GM23338 (cell line): ENCODE measurements at regions not wholly inside any gene's neighbourhood (a gene's known extent, or its start where the extent isn't known, plus 50 kb on each side); places are given as distances from the start of the nearest gene placed in this dataset.

Source experiments
- ATAC-seq: fragments of 200-7000 bp; cut with Tn5 transposase; 3 replicates; pipeline ENCODE4 v1.9.1; 2020
- DNase-seq: peaks from one replicate; pipeline ENCODE4 v3.0.0-alpha.2; 2015; ENCODE audit warnings: low spot score
- H2AFZ ChIP-seq: fragments of 200-600 bp; sonication (generic); 2 replicates; pipeline ENCODE4 v1.8.0; 2016; ENCODE audit warnings: antibody characterized with exemption, mild to moderate bottlenecking, moderate library complexity
- H3F3A ChIP-seq: fragments of 200-600 bp; sonication (generic); replicated peaks from 2 replicates; pipeline ENCODE4 v1.8.0; 2017; ENCODE audit warnings: antibody characterized with exemption, mixed run types, low read depth
- H3K27ac ChIP-seq: fragments of 200-600 bp; sonication (generic); 2 replicates; pipeline ENCODE4 v1.6.1; 2016; ENCODE audit warnings: low read depth
- H3K27me3 ChIP-seq: fragments of 200-600 bp; sonication (generic); 2 replicates; pipeline ENCODE4 v1.8.0; 2016; ENCODE audit warnings: mild to moderate bottlenecking, mixed run types, moderate library complexity; ENCODE audit not compliant: insufficient read depth
- H3K36me3 ChIP-seq: fragments of 200-600 bp; sonication (generic); 2 replicates; pipeline ENCODE4 v1.8.0; 2016; ENCODE audit warnings: mild to moderate bottlenecking; ENCODE audit not compliant: insufficient read depth
- H3K4me1 ChIP-seq: fragments of 200-600 bp; sonication (generic); 2 replicates; pipeline ENCODE4 v1.8.0; 2016; ENCODE audit warnings: mild to moderate bottlenecking, moderate library complexity; ENCODE audit not compliant: insufficient read depth
- H3K4me2 ChIP-seq: fragments of 200-600 bp; sonication (generic); 2 replicates; pipeline ENCODE4 v1.7.1; 2017; ENCODE audit warnings: mixed run types
- H3K4me3 ChIP-seq: fragments of 200-600 bp; sonication (generic); 2 replicates; pipeline ENCODE4 v1.6.1; 2016; ENCODE audit warnings: mixed run types
- H3K79me2 ChIP-seq: fragments of 200-600 bp; sonication (generic); replicated peaks from 2 replicates; pipeline ENCODE4 v1.8.0; 2017; ENCODE audit warnings: mild to moderate bottlenecking; ENCODE audit not compliant: insufficient read depth
- H3K9me2 ChIP-seq: fragments of 200-600 bp; sonication (generic); 2 replicates; pipeline ENCODE4 v1.8.0; 2017; ENCODE audit not compliant: insufficient read depth
- H4K20me1 ChIP-seq: fragments of 200-600 bp; sonication (generic); replicated peaks from 2 replicates; pipeline ENCODE4 v1.8.0; 2017; ENCODE audit warnings: mild to moderate bottlenecking; ENCODE audit not compliant: insufficient read depth
- H3K27ac Mint-ChIP-seq: 2 replicates; pipeline ENCODE4 v1.8.0; 2020; ENCODE audit warnings: inconsistent platforms, mild to moderate bottlenecking, moderate library complexity, mixed read lengths
- H3K27me3 Mint-ChIP-seq: 3 replicates; pipeline ENCODE4 v1.8.0; 2022; ENCODE audit warnings: low read depth, mild to moderate bottlenecking, moderate library complexity, mixed read lengths, inconsistent platforms; ENCODE audit not compliant: insufficient read depth, poor library complexity
- H3K36me3 Mint-ChIP-seq: 3 replicates; pipeline ENCODE4 v1.8.0; 2021; ENCODE audit warnings: low read depth, mild to moderate bottlenecking, inconsistent platforms, moderate library complexity, mixed read lengths
- H3K4me1 Mint-ChIP-seq: 3 replicates; pipeline ENCODE4 v1.8.0; 2020; ENCODE audit warnings: mild to moderate bottlenecking, inconsistent platforms, mixed read lengths
- H3K4me3 Mint-ChIP-seq: 3 replicates; pipeline ENCODE4 v1.8.0; 2021; ENCODE audit warnings: moderate library complexity, mild to moderate bottlenecking, inconsistent platforms, mixed read lengths
- H3K9me3 Mint-ChIP-seq: 3 replicates; pipeline ENCODE4 v1.8.0; 2020; ENCODE audit warnings: moderate library complexity, mild to moderate bottlenecking, inconsistent platforms, mixed read lengths
- JUNB ChIP-seq: IDR thresholded peaks from one replicate; pipeline ENCODE4 v1.6.1; 2016; ENCODE audit warnings: antibody characterized with exemption; ENCODE audit not compliant: unreplicated experiment
- NANOG ChIP-seq: IDR thresholded peaks from 2 replicates; pipeline ENCODE4 v1.6.1; 2016; ENCODE audit warnings: antibody characterized with exemption, borderline replicate concordance
- POLR2AphosphoS5 ChIP-seq: IDR thresholded peaks from 2 replicates; pipeline ENCODE4 v1.6.1; 2016; ENCODE audit warnings: antibody characterized with exemption, low read depth
- ZNF114 ChIP-seq: fragments of 250-450 bp; sonication (Bioruptor Pico); IDR thresholded peaks from 2 replicates; pipeline ENCODE4 v1.5.0; 2020; ENCODE audit warnings: mild to moderate bottlenecking, moderate library complexity
- ZNF331 ChIP-seq: fragments of 250-450 bp; sonication (Bioruptor Pico); IDR thresholded peaks from 2 replicates; pipeline ENCODE4 v1.5.0; 2020; ENCODE audit warnings: low read depth, mild to moderate bottlenecking, moderate library complexity
- TF ChIP-seq, protein P1 (sequence below): IDR thresholded peaks from one replicate; pipeline ENCODE4 v1.6.1; 2018; ENCODE audit warnings: antibody characterized with exemption; ENCODE audit not compliant: unreplicated experiment
- TF ChIP-seq, protein P2 (sequence below), 2 experiments: fragments of 200-600 bp in 1 of 2; sonication (generic) in 1 of 2; conservative IDR thresholded peaks; 2 replicates each; pipeline versions ENCODE4 v1.5.1 to v1.6.1; 2016 to 2017; ENCODE audit warnings: antibody characterized with exemption in 2 of 2, low read depth in 2 of 2, mild to moderate bottlenecking in 2 of 2, moderate library complexity in 1 of 2
- TF ChIP-seq, protein P3 (sequence below): fragments of 250-450 bp; sonication (Bioruptor Pico); IDR thresholded peaks from 2 replicates; pipeline ENCODE4 v1.5.0; 2020; ENCODE audit warnings: mild to moderate bottlenecking, moderate library complexity

DNA sequence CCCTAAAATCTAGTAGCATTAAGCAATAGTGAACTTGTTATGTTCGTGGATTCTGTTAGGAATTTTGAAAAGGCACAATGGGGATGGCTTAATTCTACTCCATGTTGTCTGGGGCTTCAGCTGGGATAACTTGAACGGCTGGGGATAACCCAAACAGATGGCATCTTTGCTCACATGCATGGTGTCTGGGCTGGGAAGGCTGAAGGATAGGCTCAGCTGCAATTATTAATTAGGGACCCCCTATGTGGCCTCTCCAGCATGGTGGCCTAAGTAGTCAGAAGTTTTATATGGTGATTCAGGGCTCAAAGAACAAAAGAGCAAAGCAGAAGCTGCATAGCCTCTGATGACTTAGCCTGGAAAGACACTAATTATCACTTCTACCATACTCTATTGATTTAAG, 551.1 kb downstream of the PSAT1 start:
- H3K4me3 Mint-ChIP-seq, result no peak overlapping the region
- TF ChIP-seq JUNB, result no peak
- TF ChIP-seq, protein P1, sequence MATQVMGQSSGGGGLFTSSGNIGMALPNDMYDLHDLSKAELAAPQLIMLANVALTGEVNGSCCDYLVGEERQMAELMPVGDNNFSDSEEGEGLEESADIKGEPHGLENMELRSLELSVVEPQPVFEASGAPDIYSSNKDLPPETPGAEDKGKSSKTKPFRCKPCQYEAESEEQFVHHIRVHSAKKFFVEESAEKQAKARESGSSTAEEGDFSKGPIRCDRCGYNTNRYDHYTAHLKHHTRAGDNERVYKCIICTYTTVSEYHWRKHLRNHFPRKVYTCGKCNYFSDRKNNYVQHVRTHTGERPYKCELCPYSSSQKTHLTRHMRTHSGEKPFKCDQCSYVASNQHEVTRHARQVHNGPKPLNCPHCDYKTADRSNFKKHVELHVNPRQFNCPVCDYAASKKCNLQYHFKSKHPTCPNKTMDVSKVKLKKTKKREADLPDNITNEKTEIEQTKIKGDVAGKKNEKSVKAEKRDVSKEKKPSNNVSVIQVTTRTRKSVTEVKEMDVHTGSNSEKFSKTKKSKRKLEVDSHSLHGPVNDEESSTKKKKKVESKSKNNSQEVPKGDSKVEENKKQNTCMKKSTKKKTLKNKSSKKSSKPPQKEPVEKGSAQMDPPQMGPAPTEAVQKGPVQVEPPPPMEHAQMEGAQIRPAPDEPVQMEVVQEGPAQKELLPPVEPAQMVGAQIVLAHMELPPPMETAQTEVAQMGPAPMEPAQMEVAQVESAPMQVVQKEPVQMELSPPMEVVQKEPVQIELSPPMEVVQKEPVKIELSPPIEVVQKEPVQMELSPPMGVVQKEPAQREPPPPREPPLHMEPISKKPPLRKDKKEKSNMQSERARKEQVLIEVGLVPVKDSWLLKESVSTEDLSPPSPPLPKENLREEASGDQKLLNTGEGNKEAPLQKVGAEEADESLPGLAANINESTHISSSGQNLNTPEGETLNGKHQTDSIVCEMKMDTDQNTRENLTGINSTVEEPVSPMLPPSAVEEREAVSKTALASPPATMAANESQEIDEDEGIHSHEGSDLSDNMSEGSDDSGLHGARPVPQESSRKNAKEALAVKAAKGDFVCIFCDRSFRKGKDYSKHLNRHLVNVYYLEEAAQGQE, result no peak
- TF ChIP-seq, protein P2, sequence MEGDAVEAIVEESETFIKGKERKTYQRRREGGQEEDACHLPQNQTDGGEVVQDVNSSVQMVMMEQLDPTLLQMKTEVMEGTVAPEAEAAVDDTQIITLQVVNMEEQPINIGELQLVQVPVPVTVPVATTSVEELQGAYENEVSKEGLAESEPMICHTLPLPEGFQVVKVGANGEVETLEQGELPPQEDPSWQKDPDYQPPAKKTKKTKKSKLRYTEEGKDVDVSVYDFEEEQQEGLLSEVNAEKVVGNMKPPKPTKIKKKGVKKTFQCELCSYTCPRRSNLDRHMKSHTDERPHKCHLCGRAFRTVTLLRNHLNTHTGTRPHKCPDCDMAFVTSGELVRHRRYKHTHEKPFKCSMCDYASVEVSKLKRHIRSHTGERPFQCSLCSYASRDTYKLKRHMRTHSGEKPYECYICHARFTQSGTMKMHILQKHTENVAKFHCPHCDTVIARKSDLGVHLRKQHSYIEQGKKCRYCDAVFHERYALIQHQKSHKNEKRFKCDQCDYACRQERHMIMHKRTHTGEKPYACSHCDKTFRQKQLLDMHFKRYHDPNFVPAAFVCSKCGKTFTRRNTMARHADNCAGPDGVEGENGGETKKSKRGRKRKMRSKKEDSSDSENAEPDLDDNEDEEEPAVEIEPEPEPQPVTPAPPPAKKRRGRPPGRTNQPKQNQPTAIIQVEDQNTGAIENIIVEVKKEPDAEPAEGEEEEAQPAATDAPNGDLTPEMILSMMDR (conservative IDR thresholded peaks at IDR 0.05; ENCODE audit: low read depth in 2 of 2), result no peak
- no peak for TF ChIP-seq NANOG
- TF ChIP-seq, protein P3, sequence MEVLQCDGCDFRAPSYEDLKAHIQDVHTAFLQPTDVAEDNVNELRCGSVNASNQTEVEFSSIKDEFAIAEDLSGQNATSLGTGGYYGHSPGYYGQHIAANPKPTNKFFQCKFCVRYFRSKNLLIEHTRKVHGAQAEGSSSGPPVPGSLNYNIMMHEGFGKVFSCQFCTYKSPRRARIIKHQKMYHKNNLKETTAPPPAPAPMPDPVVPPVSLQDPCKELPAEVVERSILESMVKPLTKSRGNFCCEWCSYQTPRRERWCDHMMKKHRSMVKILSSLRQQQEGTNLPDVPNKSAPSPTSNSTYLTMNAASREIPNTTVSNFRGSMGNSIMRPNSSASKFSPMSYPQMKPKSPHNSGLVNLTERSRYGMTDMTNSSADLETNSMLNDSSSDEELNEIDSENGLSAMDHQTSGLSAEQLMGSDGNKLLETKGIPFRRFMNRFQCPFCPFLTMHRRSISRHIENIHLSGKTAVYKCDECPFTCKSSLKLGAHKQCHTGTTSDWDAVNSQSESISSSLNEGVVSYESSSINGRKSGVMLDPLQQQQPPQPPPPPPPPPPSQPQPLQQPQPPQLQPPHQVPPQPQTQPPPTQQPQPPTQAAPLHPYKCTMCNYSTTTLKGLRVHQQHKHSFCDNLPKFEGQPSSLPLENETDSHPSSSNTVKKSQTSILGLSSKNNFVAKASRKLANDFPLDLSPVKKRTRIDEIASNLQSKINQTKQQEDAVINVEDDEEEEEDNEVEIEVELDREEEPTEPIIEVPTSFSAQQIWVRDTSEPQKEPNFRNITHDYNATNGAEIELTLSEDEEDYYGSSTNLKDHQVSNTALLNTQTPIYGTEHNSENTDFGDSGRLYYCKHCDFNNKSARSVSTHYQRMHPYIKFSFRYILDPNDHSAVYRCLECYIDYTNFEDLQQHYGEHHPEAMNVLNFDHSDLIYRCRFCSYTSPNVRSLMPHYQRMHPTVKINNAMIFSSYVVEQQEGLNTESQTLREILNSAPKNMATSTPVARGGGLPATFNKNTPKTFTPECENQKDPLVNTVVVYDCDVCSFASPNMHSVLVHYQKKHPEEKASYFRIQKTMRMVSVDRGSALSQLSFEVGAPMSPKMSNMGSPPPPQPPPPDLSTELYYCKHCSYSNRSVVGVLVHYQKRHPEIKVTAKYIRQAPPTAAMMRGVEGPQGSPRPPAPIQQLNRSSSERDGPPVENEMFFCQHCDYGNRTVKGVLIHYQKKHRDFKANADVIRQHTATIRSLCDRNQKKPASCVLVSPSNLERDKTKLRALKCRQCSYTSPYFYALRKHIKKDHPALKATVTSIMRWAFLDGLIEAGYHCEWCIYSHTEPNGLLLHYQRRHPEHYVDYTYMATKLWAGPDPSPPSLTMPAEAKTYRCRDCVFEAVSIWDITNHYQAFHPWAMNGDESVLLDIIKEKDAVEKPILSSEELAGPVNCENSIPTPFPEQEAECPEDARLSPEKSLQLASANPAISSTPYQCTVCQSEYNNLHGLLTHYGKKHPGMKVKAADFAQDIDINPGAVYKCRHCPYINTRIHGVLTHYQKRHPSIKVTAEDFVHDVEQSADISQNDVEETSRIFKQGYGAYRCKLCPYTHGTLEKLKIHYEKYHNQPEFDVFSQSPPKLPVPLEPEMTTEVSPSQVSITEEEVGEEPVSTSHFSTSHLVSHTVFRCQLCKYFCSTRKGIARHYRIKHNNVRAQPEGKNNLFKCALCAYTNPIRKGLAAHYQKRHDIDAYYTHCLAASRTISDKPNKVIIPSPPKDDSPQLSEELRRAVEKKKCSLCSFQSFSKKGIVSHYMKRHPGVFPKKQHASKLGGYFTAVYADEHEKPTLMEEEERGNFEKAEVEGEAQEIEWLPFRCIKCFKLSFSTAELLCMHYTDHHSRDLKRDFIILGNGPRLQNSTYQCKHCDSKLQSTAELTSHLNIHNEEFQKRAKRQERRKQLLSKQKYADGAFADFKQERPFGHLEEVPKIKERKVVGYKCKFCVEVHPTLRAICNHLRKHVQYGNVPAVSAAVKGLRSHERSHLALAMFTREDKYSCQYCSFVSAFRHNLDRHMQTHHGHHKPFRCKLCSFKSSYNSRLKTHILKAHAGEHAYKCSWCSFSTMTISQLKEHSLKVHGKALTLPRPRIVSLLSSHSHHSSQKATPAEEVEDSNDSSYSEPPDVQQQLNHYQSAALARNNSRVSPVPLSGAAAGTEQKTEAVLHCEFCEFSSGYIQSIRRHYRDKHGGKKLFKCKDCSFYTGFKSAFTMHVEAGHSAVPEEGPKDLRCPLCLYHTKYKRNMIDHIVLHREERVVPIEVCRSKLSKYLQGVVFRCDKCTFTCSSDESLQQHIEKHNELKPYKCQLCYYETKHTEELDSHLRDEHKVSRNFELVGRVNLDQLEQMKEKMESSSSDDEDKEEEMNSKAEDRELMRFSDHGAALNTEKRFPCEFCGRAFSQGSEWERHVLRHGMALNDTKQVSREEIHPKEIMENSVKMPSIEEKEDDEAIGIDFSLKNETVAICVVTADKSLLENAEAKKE (CRISPR knock-in tag), result no peak
- no peak for TF ChIP-seq ZNF331 (CRISPR knock-in tag)
- no peak for TF ChIP-seq ZNF114
- TF ChIP-seq POLR2AphosphoS5, result no peak
- H3K4me2 ChIP-seq, result no peak overlapping the region
- ATAC-seq, result no peak
- H3K27ac Mint-ChIP-seq, result no peak overlapping the region
- H3K9me3 Mint-ChIP-seq, result peaks cover 16% of the 10 kb centered on the region; the same call in 2 of the 3 replicates
- H3K27ac ChIP-seq, result no peak overlapping the region
- no peaks in the 10 kb centered on the region for H3K27me3 ChIP-seq
- peaks cover 6% of the 10 kb centered on the region; the same call in 1 of the 3 replicates for H3K36me3 Mint-ChIP-seq
- no peaks in the 10 kb centered on the region for H3K36me3 ChIP-seq
- H3K9me2 ChIP-seq, result peaks cover 6% of the 10 kb centered on the region; the same call in 1 of the 2 replicates
- H3K4me3 ChIP-seq, result no peak overlapping the region
- no peak overlapping the region for H2AFZ ChIP-seq
- DNase-seq, result no peak
- no peaks in the 10 kb centered on the region for H3K79me2 ChIP-seq
- no peaks in the 10 kb centered on the region for H3K27me3 Mint-ChIP-seq
- no peaks in the 10 kb centered on the region for H3K4me1 ChIP-seq
- no peaks in the 10 kb centered on the region for H4K20me1 ChIP-seq
- H3F3A ChIP-seq, result no peaks in the 10 kb centered on the region
- no peaks in the 10 kb centered on the region for H3K4me1 Mint-ChIP-seq
